IMR-90 (cell line): ENCODE measurements at regions not wholly inside any gene's neighbourhood (a gene's known extent, or its start where the extent isn't known, plus 50 kb on each side); places are given as distances from the start of the nearest gene placed in this dataset.

Experiments used
- ATAC-seq: fragments of 200-7000 bp; cut with Tn5 transposase; 2 replicates; pipeline ENCODE4 v1.9.1; 2020; ENCODE audit warnings: low read depth, mild to moderate bottlenecking, moderate library complexity
- BruUV-seq: library from RNA; stranded (reverse); fragments of 400-500 nt; replicated peaks from 2 replicates; lab custom pipeline; 2021; lab: Mats Ljungman, UMichigan
- CTCF ChIA-PET: fragments of 300-600 bp; formaldehyde crosslinking; extraction: SDS; loops from one replicate; lab custom pipeline; 2021; ENCODE audit warnings: antibody characterized with exemption; lab: Yijun Ruan, JAX
- POLR2A ChIA-PET: fragments of 300-600 bp; sonication (Branson Sonifier 250); formaldehyde crosslinking; loops from one replicate; lab custom pipeline; 2022; ENCODE audit warnings: antibody characterized with exemption; ENCODE audit not compliant: unreplicated experiment; lab: Charles Lee
- DNase-seq: peaks from one replicate; pipeline ENCODE4 v3.0.0; 2013
- H2AFZ ChIP-seq: replicated peaks from 2 replicates; pipeline ENCODE3; 2013; ENCODE audit warnings: low read length, mild to moderate bottlenecking; ENCODE audit not compliant: poor library complexity
- H2AK5ac ChIP-seq: 2 replicates; pipeline ENCODE4 v1.6.1; 2013; ENCODE audit warnings: low read depth, low read length, inconsistent platforms
- H2AK9ac ChIP-seq: replicated peaks from 2 replicates; pipeline ENCODE3; 2013; ENCODE audit warnings: mild to moderate bottlenecking, low read depth, low read length, moderate library complexity; ENCODE audit not compliant: poor library complexity
- H2BK120ac ChIP-seq: 2 replicates; pipeline ENCODE4 v1.6.1; 2013; ENCODE audit warnings: low read depth, low read length, inconsistent platforms
- H2BK15ac ChIP-seq: 3 replicates; pipeline ENCODE4 v1.6.1; 2013; ENCODE audit warnings: low read depth, low read length, inconsistent platforms
- H2BK20ac ChIP-seq: 2 replicates; pipeline ENCODE4 v1.6.1; 2013; ENCODE audit warnings: low read depth, mild to moderate bottlenecking, inconsistent platforms, low read length, moderate library complexity
- H2BK5ac ChIP-seq: 2 replicates; pipeline ENCODE4 v1.6.1; 2013; ENCODE audit warnings: mild to moderate bottlenecking, low read depth, low read length, inconsistent platforms; ENCODE audit not compliant: poor library complexity, severe bottlenecking
- H3K14ac ChIP-seq: replicated peaks from 2 replicates; pipeline ENCODE4 v1.6.1; 2013; ENCODE audit warnings: low read depth, low read length, inconsistent platforms
- H3K18ac ChIP-seq: 2 replicates; pipeline ENCODE4 v1.6.1; 2013; ENCODE audit warnings: low read depth, low read length, control low read depth
- H3K23ac ChIP-seq: 2 replicates; pipeline ENCODE4 v1.6.1; 2013; ENCODE audit warnings: low read depth, low read length, inconsistent platforms
- H3K27ac ChIP-seq: 2 replicates; pipeline ENCODE4 v1.5.1; 2013; ENCODE audit warnings: mild to moderate bottlenecking, control low read depth, low read length; ENCODE audit not compliant: insufficient read depth
- H3K27me3 ChIP-seq: 2 replicates; pipeline ENCODE4 v1.6.1; 2013; ENCODE audit warnings: low read length; ENCODE audit not compliant: control insufficient read depth, insufficient read depth
- H3K36me3 ChIP-seq: 2 replicates; pipeline ENCODE4 v1.6.1; 2013; ENCODE audit warnings: low read length, mixed read lengths; ENCODE audit not compliant: control insufficient read depth, insufficient read depth
- H3K4ac ChIP-seq: 2 replicates; pipeline ENCODE4 v1.6.1; 2013; ENCODE audit warnings: low read depth, low read length, inconsistent platforms
- H3K4me1 ChIP-seq: 2 replicates; pipeline ENCODE4 v1.6.1; 2013; ENCODE audit warnings: low read length, mixed read lengths; ENCODE audit not compliant: control insufficient read depth, insufficient read depth
- H3K4me2 ChIP-seq: 2 replicates; pipeline ENCODE4 v1.6.1; 2013; ENCODE audit warnings: low read depth, mild to moderate bottlenecking, control low read depth, low read length, moderate library complexity
- H3K4me3 ChIP-seq: 2 replicates; pipeline ENCODE4 v1.5.1; 2013; ENCODE audit warnings: low read depth, mild to moderate bottlenecking, control low read depth, low read length, moderate library complexity; ENCODE audit not compliant: insufficient read depth
- H3K56ac ChIP-seq: 2 replicates; pipeline ENCODE4 v1.6.1; 2013; ENCODE audit warnings: low read length, inconsistent platforms; ENCODE audit not compliant: insufficient read depth; ENCODE audit errors: extremely low read depth
- H3K79me1 ChIP-seq, 2 experiments: 2 replicates each; pipeline ENCODE4 v1.6.1; 2013; ENCODE audit warnings: low read length in 2 of 2, inconsistent platforms in 1 of 2, low read depth in 1 of 2
- H3K9ac ChIP-seq: 2 replicates; pipeline ENCODE4 v1.6.1; 2013; ENCODE audit warnings: low read depth, low read length, control low read depth
- H3K9me1 ChIP-seq: 2 replicates; pipeline ENCODE4 v1.6.1; 2013; ENCODE audit warnings: low read length, inconsistent platforms; ENCODE audit not compliant: insufficient read depth
- H3K9me3 ChIP-seq: 2 replicates; pipeline ENCODE4 v1.6.1; 2013; ENCODE audit warnings: low read length; ENCODE audit not compliant: control insufficient read depth, insufficient read depth
- H4K20me1 ChIP-seq: 2 replicates; pipeline ENCODE4 v1.6.1; 2013; ENCODE audit warnings: low read length, inconsistent platforms; ENCODE audit not compliant: insufficient read depth
- H4K5ac ChIP-seq: 2 replicates; pipeline ENCODE4 v1.6.1; 2013; ENCODE audit warnings: mild to moderate bottlenecking, low read depth, low read length, control low read depth
- H4K8ac ChIP-seq, 2 experiments: 2 replicates each; pipeline ENCODE4 v1.6.1; 2013; ENCODE audit warnings: low read depth in 2 of 2, low read length in 2 of 2, control low read depth in 1 of 2, inconsistent platforms in 1 of 2
- H4K91ac ChIP-seq: 2 replicates; pipeline ENCODE4 v1.6.1; 2013; ENCODE audit warnings: low read depth, low read length, inconsistent platforms; ENCODE audit not compliant: insufficient read depth
- CHD1 ChIP-seq: IDR thresholded peaks from 2 replicates; pipeline ENCODE4 v1.6.1; 2012; ENCODE audit warnings: low read depth, low read length, improper control_type of control experiment
- WGBS, 2 experiments: methylation state at CpG; one replicate each; pipeline versions ENCODE4 v1.1.5 to v1.1.7; 2013; ENCODE audit warnings: missing lambda C conversion rate in 2 of 2; ENCODE audit not compliant: insufficient read length in 1 of 2; ENCODE audit errors: extremely low coverage in 2 of 2; 5-methylcytosine and 5-hydroxymethylcytosine counted together
- dilution Hi-C: fragments of 300-500 bp; cut with HindIII; formaldehyde crosslinking; loops from one replicate; pipeline ENCODE4 v1.14.3; 2018; ENCODE audit warnings: low sequenced_read_pairs; ENCODE audit not compliant: unreplicated experiment
- in situ Hi-C: fragments of 300-500 bp; cut with MboI; formaldehyde crosslinking; loops from 3 replicates; pipeline ENCODE4 v1.14.3; 2019; ENCODE audit warnings: low sequenced_read_pairs, inconsistent platforms, mixed read lengths
- intact Hi-C: fragments of 100-400 bp; cut with micrococcal nuclease; formaldehyde crosslinking; loops from 2 replicates; pipeline ENCODE4 v1.10.0; 2022

- Histone ChIP-seq H3K18ac (no peak overlapping the region), H3K27me3 (no peaks in the 10 kb centered on the region), H2AK9ac (no peak overlapping the region), H3K56ac (no peak overlapping the region), H4K8ac (no peak overlapping the region), H3K14ac (no peak overlapping the region), H2BK5ac (no peak overlapping the region), H3K4me3 (no peak overlapping the region), H3K79me1 (no peaks in the 10 kb centered on the region), H4K91ac (no peak overlapping the region), H2AK5ac (no peak overlapping the region), H3K9me3 (no peaks in the 10 kb centered on the region), H2BK120ac (no peak overlapping the region), H3K36me3 (no peaks in the 10 kb centered on the region), H3K4me2 (no peak overlapping the region), H2AFZ (no peak overlapping the region), H4K20me1 (no peaks in the 10 kb centered on the region), H2BK15ac (0 out of 3 replicates have a peak overlapping the region, but pooled peaks have one; percentile 20), H3K4me1 (no peaks in the 10 kb centered on the region), H3K27ac (no peak overlapping the region), H2BK20ac (0 out of 2 replicates have a peak overlapping the region, but pooled peaks have one; percentile 8), H3K9ac (no peak overlapping the region), H4K5ac (no peak overlapping the region), H3K9me1 (no peaks in the 10 kb centered on the region), H3K23ac (no peak overlapping the region), H3K4ac (no peak overlapping the region; the same call in 1 of the 2 replicates)
- DNase-seq (no peak), ATAC-seq (no peak)
- WGBS, 2 experiments, result no CpG with 5 or more reads among the region's 1 CpG
- no TSS peak for BruUV-seq
- POLR2A ChIA-PET, result no interaction called here
- no peak for TF ChIP-seq CHD1
- in situ Hi-C loops, result no loop called here
- intact Hi-C loops, result no loop called here
- CTCF ChIA-PET, result no interaction called here
- dilution Hi-C loops, result no loop called here
These were observed 301.0 kb downstream of the PTEN start for GRCh38 chr10:88164471-88164870.
